COR-L47 (cell line): ENCODE measurements at regions not wholly inside any gene's neighbourhood (a gene's known extent, or its start where the extent isn't known, plus 50 kb on each side); places are given as distances from the start of the nearest gene placed in this dataset.

ENCODE experiments used
- DNase-seq: peaks from one replicate; lab custom pipeline; 2025; lab: John Stamatoyannopoulos, UW

DNA sequence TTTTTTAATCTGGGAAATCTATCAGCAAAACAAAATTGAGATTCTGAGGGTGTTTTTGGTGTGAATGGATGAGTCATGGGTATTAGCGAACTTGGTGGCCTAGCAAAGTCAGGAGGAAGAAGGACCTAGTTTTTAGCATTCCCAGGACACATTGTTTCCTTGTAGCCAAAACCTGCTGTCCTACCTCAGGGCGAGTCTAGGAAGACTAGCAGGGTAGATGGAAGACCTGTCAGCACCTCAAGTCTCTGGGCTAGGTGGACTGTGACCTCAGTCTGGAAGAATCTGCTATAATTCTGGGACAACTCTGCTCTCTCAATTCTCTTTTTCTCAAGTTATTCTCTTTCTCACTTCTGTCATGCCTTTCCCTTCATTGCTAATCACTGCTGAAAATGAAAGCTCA, 1399.3 kb upstream of the LRRTM1 start:
- no peak for DNase-seq

GRCh38 chr2:81692566-81692965, 1388.0 kb upstream of the LRRTM1 start:
- no peak for DNase-seq

DNA sequence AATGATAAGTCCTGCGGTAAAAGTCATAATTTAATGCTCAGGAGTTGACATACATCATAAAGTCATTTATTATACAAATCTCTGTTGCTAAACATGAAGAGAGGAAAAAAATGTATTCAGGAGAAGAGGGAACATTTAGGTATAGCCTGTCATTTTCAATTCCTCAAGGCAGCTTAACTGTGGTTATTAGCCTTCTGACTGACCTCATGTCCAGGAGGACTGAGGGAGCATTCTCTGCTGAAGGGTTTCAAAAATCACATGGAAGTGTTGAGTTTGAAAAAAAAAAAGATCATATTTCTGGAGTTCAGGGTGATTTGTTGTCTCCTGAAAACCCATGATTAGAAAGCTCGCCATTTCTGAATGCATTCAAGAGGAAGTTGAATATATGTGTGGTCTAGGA, 1371.1 kb upstream of the LRRTM1 start:
- DNase-seq: no peak

DNA sequence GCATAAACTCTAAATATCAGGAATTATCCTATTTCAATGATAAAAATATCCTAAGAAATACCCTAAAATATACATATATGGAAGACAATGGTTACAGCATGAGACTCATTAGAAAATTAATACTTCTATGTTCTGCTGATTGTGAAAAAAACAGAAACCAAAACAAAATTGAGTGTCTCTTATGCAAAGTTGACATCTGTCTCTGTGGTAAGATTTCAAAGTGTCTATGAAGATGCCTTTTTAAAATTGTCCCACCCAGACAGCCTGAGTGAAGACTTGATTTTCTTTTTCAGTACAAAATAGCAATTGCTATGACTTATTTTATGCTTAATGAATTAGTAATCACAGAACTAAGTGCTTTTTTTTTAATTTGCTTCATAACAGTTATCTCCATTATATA, 1368.4 kb upstream of the LRRTM1 start:
- DNase-seq: no peak

GRCh38 chr2:81672516-81672915, 1368.0 kb upstream of the LRRTM1 start:
- no peak for DNase-seq

GRCh38 chr2:81670885-81671284, 1366.3 kb upstream of the LRRTM1 start:
- no peak for DNase-seq

- no peak for DNase-seq
Measured at GRCh38 chr2:81661081-81661480, 1356.5 kb upstream of the LRRTM1 start.

DNA sequence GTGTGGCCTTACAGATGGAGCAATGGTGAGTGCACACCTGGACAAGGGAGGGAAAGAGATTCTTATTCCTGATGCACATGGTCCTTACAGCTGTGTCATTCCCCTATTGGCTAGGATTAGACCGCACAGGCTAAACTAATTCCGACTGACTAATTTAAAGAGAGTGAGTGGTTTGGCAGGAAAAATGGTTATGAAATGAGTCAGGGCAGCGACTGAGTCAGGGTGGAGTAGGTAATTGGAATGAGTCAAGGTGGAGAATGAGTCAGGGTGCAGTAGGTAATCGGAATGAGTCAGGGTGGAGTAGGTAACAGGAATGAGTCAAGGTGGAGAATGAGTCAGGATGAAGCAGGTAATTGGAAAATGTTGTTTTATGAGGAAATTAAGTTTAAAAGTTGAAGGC, 1353.7 kb upstream of the LRRTM1 start:
- DNase-seq: no peak

DNA sequence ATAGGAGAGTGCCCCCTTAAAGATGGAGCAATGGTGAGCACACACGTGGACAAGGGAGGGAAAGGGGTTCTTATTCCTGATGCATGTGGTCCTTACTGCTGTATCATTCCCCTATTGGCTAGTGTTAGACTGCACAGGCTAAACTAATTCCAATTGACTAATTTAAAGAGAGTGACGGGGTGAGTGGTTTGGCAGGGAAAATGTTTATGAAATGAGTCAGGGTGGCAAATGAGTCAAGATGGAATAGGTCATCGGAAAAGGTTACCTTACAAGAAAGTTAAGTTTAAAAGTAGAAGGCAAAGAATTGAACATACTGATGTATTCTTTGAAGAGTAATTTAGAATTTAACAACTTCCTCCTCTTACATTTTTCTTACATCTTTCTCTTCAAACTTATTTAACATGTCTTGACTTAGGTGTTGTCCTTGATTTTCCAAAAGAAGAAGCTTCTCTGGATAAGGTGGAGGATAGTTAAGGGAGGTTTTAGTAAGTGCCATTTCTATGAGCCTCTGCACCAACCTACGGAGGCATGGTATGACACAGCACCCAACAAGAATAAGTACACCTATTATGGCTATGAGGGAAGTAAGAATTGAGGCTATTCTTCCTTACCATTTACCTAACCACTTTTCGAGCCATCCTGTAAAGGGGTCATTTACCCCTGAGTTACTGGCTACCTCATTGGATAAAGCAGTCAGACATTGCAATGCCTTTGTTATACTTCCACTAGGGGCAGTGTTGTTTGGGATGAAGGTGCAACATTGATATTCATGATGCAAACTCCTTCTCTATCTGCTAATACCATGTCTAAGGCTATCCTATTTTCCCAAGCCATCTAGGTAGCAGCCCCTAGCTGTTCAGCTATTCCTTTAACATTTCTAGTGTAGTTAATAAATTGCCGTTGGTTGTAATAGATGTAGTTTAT, 1345.8 kb upstream of the LRRTM1 start:
- no peak for DNase-seq

- no peak for DNase-seq
Measured at GRCh38 chr2:81648806-81649205, 1344.3 kb upstream of the LRRTM1 start.

GRCh38 chr2:81648370-81648769, 1343.8 kb upstream of the LRRTM1 start:
- DNase-seq: no peak

GRCh38 chr2:81647715-81648230, 1343.2 kb upstream of the LRRTM1 start:
- no peak for DNase-seq

- DNase-seq: no peak
Measured at GRCh38 chr2:81645745-81646301, 1341.3 kb upstream of the LRRTM1 start.

DNA sequence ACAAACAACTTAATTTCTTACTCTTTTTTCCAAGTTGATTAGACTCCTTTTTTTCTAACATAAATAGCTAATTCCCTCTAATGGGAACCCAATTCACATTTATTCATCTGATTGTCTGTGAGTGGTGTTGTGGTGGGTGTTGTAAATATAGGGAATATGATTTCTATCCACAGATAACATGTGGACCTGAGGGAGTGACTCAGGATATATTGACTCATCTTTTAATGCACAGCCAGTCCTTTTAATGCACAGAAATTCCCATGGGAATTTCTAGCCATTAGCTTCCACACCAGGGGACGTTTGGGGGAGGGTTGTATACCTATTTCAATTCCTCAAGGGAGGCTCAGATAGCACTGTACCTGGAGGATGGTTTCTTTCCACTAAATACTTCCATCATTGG, 1339.6 kb upstream of the LRRTM1 start:
- DNase-seq: no peak

DNA sequence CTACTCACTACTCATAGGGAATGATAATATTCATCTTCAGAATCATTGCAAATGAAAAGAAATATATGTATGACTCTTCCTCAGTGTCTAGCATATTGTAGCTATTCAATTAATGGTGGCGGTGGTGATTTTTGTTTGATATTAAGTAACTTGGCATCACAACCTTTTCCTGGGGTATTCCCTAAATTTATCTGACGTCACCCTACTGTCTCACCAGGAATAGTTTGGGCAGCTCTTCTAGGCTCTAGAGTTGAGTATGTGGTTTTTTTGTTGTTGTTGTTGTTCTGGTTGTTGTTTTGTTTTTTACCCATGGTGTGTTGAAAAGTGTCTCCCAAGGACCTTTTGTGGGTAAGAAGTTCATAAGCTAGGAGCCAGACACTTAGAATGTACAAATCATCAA, 1320.3 kb upstream of the LRRTM1 start:
- DNase-seq: no peak

DNA sequence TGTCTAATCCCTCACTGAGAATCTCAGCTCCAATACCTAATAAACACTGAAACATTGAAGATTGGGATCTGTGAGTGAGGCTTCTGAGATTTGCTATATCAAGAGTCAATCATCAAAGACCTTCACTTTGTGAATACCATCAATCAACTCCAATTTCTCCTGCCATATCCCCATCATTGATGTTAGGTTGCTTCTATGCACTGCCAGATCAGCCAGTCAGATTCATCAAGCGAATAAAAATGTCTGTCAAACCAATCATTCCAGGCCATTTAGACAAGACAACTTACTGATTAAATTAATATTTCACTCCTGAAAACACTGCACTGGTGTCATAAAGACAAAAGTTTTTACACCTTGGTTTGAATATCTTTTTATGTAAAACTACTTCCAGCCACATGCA, 1295.5 kb upstream of the LRRTM1 start:
- no peak for DNase-seq

GRCh38 chr2:81598453-81598852, 1293.9 kb upstream of the LRRTM1 start:
- no peak for DNase-seq

GRCh38 chr2:81589406-81589805, 1284.9 kb upstream of the LRRTM1 start:
- no peak for DNase-seq

DNA sequence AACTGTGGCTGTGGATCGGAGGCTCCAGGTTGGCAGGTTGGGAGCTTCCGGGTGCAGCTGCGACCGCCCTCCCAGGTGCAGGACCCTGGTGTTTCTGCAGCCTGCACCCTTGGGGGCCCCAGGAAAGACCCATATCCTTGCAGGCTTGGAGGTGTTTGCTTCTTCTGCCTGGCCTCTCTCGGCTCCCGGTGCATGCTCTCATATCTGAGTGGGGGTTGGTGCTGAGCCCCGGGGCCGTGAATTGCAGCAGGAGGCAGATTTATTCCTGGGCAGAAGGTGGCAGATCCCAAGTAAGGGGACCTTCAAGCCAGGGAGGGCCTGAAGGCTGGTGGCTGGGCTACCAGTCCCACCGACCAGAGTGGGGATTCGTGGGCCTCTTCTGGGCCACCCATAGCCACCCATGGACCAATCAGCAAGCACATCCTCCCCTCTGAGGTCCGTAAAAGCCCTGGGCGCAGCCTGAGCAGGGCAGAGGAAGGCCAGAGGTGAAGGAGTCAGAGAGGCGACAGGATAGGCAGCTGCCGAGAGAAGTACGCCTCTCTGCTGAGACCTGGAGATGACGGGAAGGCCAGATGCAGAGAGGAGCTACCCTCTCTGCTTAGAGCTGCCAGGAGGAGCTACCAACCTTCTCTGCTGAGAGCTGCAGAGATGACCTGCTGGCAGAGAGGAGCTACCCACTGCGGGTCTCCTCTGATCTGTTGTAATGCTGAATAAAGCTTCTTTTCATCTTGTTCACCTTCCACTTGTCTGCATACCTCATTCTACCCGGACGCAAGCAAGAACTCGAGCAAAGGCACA, 1279.0 kb upstream of the LRRTM1 start:
- DNase-seq: no peak

DNA sequence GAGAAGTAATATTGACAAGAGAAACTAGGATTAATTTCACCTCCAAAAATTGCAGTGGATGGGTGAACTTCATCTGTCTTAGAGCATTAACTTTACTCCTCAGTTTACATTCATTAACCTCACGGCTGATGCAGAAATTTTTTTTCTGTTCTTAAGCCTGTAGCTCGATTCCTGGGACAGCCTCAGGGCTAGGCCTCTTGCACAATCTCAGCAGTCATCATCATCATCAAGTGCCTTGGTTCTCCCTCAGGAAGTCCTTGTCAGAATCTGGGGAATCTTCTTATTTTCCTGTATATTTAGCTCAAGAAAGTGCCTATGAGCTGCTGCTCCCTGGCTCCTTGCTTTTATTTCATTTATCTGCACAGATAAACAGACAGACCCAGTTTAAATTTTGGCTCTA, 1272.2 kb upstream of the LRRTM1 start:
- DNase-seq: no peak

GRCh38 chr2:81551040-81551634, 1246.6 kb upstream of the LRRTM1 start:
- DNase-seq: no peak

- DNase-seq: no peak
Measured at GRCh38 chr2:81550277-81550676, 1245.7 kb upstream of the LRRTM1 start.
